NCI-H187 treated with DMSO at 0.1 percent for 48 hours (cell line): ENCODE measurements at regions not wholly inside any gene's neighbourhood (a gene's known extent, or its start where the extent isn't known, plus 50 kb on each side); places are given as distances from the start of the nearest gene placed in this dataset.
"Not testable (repeated sequence)": the region's sequence is repeated elsewhere in the genome, so short reads cannot be mapped to it uniquely, and the experiment has no call there.

Experiments used
- DNase-seq: peaks from one replicate; lab custom pipeline; 2025; lab: John Stamatoyannopoulos, UW

- no peak for DNase-seq
These were observed 74.9 kb downstream of the ALG10 start for GRCh38 chr12:34097213-34097612.

GRCh38 chr12:34105392-34105933 lies 83.2 kb downstream of the ALG10 start:
- no peak for DNase-seq

- no peak for DNase-seq
These were observed 83.9 kb downstream of the ALG10 start for GRCh38 chr12:34106172-34106571.

GRCh38 chr12:34107016-34107415 lies 84.7 kb downstream of the ALG10 start:
- no peak for DNase-seq

DNA sequence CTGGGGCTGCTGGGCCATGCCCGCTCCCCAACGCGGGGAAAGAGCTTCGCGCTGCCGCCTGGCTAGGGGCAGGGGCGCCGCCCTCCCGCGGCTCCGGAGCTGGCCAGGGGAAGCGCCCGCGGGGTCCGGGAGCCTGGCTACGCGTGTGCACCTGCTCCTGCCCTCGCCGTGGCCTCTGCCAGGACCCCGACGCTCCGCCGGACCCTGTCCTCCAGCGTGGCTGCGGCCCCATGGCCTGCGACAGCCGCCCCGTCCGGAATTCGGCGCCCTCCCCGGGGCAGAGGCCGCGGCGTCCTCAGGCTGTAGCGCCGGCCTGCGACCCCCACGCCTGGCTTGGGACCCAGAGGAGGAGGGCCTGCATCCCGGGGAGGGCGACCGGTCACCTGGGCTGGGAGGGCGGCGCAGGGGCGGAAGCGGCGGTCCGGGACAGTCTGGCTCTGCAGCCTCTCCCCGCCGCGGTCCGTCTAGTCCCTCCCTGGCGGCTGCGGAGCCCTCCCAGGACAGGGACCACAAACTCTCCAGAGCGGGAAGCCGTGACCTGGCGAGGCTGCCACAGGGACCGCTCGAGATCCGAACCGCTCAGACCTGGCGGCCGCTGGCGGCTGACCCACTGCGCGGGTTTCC lies 85.6 kb downstream of the ALG10 start:
- DNase-seq = no peak

DNA sequence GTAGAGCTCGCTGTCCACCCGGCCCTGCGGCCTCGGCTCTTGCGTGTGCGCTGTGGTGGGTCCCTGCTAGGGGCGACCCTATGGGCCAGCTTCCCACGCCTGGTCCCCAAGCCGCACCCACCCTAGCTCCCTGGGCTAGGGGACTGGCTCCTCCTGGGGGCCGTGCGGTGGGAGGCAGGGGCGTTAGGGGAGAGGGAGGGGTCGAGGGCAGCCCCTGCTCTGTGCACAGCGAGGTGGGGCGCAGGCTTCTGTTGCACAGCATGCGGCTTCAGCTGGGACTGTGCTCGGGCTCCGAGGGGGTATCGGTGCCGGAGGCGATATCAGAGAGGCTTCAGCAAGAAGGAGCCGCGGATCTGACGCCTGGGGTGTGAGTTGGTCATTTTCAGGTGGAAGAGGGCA lies 86.1 kb downstream of the ALG10 start:
- DNase-seq = no peak

DNA sequence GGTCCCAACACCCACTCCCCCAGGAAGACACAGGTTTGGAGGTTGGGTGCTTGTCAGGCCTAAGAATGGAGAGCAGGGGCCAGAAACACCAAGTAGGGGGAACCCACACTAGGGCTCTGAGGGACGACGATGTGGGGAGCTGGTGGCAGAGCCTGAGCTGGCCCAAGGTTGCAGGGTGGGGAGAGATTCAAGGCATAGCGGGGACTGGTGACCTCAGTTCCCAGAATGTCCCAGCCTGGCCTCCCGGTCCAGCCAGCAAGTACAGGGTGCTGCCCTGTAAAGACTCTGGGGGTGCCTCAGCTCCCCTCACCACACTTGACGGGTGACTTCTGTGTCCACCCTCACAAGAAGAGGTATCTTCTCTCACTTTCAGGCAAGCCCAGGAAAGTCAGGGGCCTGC lies 86.7 kb downstream of the ALG10 start:
- no peak for DNase-seq

DNA sequence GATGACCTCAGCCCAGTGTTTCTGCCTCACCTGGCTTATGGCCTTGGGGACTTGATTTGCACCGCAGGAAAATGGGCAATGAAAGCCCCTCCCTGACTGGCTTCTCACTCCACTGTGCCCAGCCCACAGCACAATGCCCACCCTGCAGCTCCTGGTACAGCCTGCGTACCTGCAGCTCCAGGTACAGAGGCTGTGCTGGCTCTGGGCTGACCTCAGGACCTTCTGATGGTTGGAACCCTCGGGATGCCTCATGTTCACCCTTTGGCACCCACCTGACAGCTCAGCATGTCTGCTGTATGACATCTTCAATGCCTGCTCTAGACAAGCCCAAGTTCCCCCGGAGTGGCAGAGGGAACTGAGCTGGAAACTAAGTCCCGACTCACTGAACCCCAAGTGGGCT lies 87.1 kb downstream of the ALG10 start:
- no peak for DNase-seq

DNA sequence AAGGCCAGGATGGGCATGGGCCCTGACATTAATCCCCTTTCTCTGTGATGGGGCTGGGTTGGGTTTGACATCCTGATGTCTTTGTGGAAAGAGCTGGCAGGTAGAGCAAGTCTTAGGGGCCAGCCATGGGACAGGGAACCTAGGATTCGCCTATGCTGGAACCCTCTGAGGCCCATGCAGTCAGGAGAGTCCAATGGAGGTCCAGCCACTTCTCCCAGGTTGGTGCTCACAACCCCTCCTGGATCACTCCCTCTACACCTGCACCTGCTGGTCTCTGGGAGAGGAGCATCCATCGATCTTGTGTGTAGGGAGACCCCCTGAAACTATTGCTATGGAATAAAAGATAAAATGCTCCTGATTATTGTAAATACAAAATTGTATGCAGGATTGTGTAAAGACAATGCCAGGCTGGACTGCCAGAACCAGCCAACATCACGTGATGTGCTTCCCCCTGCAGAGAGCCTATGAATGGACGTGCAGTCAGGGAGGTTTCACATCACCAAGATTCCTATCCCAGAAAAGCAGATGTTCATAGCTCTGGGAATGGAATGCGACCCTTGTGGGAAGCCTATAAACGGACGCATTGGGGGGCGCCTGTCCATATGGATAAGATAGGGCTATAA lies 87.7 kb downstream of the ALG10 start:
- DNase-seq = not testable (repeated sequence)

- no peak for DNase-seq
These were observed 97.1 kb downstream of the ALG10 start for GRCh38 chr12:34119366-34119765.

DNA sequence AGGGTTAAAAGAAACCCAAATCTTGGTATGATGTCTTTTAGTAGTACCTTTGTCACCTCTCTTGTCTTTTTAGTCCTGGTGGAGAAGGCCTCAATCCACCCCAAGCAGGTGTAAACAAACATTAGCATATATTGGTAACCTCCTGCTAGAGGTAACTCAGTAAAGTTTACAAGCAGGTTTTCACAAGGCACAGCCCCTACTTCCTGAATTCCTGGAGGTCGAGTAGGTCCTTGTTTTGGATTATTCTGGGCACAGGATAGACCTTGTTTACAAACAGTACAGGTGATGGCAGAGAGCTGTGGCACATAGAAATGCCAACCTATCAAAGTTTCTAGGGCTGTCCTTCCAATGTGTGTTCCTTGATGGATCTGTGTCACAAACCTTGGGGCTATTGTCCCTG lies 99.1 kb downstream of the ALG10 start:
- no peak for DNase-seq

GRCh38 chr12:34123092-34123491 lies 100.8 kb downstream of the ALG10 start:
- not testable (repeated sequence) for DNase-seq

DNA sequence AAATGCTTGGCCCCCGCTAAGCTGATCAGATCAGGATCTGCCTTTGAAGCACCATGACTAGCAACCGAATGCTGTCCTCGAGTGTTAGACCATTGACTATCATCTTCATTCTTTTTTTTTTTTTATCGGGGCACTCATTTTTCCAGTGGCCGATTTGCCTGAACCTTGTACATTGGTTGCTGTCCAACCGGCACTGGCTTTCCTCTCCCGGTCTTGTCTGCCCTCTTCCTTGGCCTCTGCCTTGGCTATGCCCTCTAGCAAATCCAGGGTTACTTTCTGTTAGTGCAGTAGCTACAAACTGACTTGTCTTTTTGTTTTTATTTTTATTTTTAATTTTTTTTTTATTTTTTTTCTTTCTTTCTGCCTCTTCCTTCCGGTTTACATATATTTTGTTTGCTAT lies 102.3 kb downstream of the ALG10 start:
- DNase-seq = no peak

DNA sequence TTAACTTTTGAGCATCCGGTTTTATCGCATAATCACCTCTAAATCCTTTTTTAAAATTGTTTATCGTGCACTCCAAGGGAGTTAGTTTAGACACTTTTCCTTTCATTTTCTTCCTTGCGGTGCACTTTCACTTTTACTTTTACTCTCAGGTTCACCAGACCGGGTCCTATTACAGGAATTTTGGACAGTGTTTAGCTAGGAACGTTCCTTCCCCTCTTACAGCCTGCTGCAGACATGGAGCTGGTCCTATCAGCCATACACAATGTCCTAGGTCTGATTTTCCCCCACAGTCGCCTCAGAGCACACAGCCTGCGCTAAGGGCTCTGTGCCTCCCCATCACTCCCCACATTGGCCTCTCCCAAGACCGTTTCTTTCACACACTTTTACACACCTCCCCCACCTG lies 103.9 kb downstream of the ALG10 start:
- no peak for DNase-seq

GRCh38 chr12:34126805-34127204 lies 104.5 kb downstream of the ALG10 start:
- no peak for DNase-seq

DNA sequence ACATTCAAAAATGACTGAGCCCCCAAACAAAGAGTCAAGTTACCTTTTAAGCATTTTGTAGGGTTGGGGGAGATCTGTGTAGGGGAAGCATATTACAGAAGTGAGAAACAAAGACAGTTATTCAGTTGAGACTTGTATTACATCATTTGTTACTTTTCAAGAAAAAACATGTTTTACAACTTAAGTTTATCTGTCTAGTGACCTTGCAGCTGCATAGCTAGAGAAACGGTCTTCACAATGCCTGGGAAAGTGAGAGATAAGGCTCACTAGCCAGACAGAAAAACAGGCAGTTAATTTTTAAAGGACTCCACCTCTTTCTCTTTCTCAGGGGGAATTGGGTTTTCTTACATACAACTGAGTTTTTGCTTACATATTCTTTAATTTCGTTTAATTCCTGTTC lies 105.1 kb downstream of the ALG10 start:
- not testable (repeated sequence) for DNase-seq

DNA sequence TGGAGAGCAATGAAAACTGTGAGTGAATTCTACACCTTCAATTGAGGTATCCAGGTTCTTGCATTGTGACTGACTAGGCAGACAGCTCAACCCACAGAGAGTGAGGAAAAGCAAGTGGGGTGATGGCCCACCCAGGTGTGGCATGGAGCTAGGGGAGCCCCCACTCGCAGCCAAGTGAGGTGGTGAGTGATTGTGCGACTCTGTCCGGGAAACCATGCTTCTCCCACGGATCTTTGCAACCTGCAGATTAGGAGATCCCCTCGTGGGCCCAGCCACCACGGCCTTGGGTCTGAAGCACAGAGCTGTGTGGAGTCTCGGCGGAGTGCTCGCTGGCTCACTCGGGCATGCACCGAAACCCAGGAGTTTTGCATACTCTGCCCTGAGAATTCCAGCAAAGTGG lies 120.1 kb downstream of the ALG10 start:
- DNase-seq = no peak

GRCh38 chr12:34151019-34151418 lies 128.7 kb downstream of the ALG10 start:
- no peak for DNase-seq

GRCh38 chr12:34163443-34163842 lies 141.1 kb downstream of the ALG10 start:
- DNase-seq = no peak

DNA sequence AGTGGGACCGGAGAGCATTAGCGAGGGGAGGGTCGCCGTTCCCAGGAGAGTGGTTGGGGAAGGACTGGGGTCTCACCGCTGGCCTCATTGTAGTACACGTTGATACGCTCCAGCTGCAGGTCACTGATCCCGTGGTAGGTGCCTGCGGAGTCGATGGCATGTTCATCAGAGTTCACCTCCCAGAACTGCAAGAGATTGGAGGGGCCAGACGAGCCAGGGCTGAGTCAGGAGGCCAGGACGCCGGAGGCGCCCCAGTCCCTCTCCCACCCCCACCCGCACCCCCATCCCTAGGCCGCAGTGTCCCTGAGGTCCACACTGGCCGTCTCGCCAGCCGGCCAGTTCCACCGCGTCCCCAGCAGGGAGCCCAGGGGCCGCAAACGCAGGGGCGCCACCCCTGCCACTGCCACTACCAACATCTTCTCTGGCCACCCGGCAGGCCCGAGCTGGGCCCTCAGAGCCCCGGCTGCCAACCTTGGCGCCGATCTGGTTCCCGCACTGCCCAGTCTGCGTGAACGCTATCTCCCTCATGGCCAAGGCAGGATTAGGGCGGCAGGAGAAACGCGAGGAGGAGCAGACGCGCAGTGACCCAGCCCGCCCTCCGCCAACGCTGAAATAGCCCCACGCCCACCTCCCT lies 144.2 kb downstream of the ALG10 start:
- no peak for DNase-seq

DNA sequence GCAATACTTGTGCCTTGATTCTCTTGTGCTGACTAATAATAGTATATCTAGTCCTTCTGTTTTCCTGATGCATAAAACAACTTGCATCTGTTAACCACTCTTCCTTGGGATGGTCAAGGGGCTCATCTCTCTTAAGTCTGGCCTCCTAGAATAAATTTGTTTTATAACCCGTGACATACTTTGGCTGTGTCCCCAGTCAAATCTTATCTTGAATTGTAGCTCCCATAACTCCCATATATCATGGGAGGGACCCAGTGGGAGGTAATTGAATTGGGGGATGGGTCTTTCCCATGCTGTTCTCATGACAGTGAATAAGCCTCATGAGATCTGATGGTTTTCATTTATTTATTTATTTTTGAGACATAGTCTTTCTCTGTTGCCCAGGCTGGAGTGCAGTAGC lies 146.2 kb downstream of the ALG10 start:
- DNase-seq = not testable (repeated sequence)

GRCh38 chr12:34186492-34186891 lies 164.2 kb downstream of the ALG10 start:
- no peak for DNase-seq

GRCh38 chr12:34188974-34189373 lies 166.7 kb downstream of the ALG10 start:
- DNase-seq = no peak
